OCI-LY7 (cell line): ENCODE measurements at regions not wholly inside any gene's neighbourhood (a gene's known extent, or its start where the extent isn't known, plus 50 kb on each side); places are given as distances from the start of the nearest gene placed in this dataset.
"Not testable (repeated sequence)": the region's sequence is repeated elsewhere in the genome, so short reads cannot be mapped to it uniquely, and the experiment has no call there.

ENCODE experiments used
- CTCF ChIP-seq: fragments of 200-600 bp; sonication (generic); conservative IDR thresholded peaks from 2 replicates; pipeline ENCODE4 v1.5.1; 2014; ENCODE audit warnings: mild to moderate bottlenecking, antibody characterized with exemption, low read length, moderate library complexity, mixed read lengths
- EZH2phosphoT487 ChIP-seq: fragments of 200-600 bp; sonication (generic); IDR thresholded peaks from 2 replicates; pipeline ENCODE4 v1.6.1; 2018; ENCODE audit warnings: low read depth, borderline replicate concordance, mild to moderate bottlenecking, mixed run types, antibody characterized with exemption, low read length, moderate library complexity, mixed read lengths

GRCh38 chr17:72573492-72573801, 452.6 kb downstream of the SOX9 start:
- TF ChIP-seq EZH2phosphoT487, CTCF: not testable (repeated sequence)
